ENCODE measurements at regions not wholly inside any gene's neighbourhood (a gene's known extent, or its start where the extent isn't known, plus 50 kb on each side); places are given as distances from the start of the nearest gene placed in this dataset.
"Not testable (repeated sequence)": the region's sequence is repeated elsewhere in the genome, so short reads cannot be mapped to it uniquely, and the experiment has no call there.

DNA sequence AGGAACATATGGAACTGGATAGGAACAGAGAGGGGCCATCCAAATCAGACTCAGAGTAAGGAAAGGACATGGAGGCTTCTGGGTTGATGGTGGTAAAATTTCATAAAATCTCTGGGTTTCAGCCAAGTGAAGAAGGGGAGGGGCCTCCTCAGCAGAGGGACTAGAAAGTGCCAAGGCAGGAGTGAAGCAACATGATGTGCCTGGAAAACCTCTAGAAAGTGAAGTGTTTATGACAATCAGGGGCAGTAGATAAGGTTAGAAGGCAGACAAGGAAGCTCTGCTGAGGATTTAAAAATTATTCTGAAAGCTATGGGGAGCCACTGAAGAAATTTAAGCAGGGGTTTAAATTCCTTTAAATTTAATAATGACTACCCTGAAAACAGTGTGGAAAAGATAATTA is 126.0 kb upstream of the TENT5A start:
- TF ChIP-seq, protein P1, sequence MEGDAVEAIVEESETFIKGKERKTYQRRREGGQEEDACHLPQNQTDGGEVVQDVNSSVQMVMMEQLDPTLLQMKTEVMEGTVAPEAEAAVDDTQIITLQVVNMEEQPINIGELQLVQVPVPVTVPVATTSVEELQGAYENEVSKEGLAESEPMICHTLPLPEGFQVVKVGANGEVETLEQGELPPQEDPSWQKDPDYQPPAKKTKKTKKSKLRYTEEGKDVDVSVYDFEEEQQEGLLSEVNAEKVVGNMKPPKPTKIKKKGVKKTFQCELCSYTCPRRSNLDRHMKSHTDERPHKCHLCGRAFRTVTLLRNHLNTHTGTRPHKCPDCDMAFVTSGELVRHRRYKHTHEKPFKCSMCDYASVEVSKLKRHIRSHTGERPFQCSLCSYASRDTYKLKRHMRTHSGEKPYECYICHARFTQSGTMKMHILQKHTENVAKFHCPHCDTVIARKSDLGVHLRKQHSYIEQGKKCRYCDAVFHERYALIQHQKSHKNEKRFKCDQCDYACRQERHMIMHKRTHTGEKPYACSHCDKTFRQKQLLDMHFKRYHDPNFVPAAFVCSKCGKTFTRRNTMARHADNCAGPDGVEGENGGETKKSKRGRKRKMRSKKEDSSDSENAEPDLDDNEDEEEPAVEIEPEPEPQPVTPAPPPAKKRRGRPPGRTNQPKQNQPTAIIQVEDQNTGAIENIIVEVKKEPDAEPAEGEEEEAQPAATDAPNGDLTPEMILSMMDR (conservative IDR thresholded peaks at IDR 0.05; ENCODE audit: low read depth, low read length) = no peak
- H3K4me3 ChIP-seq (ENCODE audit: low read depth, low read length) = no peak overlapping the region
- no peak for DNase-seq (ENCODE audit: low read depth)

DNA sequence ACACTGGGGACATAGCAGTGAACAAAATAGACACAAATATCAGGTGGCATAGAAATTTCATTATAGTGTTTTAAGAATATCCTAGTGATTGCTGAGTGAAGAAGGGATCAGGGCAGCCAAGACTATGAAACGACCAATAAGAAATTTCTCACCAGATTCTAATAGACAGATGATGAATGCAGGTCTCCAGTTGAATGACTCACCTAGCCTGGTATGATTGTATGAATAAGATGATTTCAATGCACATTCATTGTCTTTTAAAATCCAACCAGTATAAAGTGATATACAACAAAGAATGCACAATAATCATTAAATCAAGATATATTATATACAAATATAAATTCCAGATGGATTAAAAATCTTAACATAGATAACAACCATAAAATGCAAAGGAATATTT is 124.5 kb upstream of the TENT5A start:
- TF ChIP-seq, protein P1 (conservative IDR thresholded peaks at IDR 0.05; ENCODE audit: low read depth, low read length) = no peak

DNA sequence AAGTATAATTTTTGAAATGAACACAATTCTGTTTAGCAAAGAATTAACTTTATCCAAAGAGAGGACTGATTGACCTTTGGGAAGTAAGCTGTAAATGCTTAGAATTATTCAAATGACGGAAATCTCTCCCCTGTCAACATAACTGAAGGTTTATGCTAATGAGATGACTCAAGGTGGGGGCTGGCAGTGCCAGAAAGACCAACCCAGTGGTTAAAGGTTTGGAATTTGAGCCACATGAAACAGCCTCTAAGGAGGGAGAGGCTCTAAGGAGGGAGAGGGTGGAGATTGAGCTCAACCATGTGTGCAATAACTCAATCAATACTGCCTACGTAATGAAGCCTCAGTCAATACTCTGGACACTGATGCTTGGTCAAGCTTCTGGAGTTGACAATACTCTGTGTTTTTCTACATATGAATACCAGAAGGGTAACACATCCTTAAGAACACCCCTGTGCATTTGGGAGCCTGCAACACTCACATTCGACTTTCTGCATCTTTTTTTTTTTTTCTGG is 123.4 kb upstream of the TENT5A start:
- TF ChIP-seq, protein P1 (conservative IDR thresholded peaks at IDR 0.05; ENCODE audit: low read depth, low read length) = no peak
- no peak for DNase-seq (ENCODE audit: low read depth)
- no peak overlapping the region for H3K4me3 ChIP-seq (ENCODE audit: low read depth, low read length)

More for the DNA sequence above, 124.5 kb upstream of the TENT5A start:
- H3K4me3 ChIP-seq (ENCODE audit: low read depth, low read length) = no peak overlapping the region
- DNase-seq (ENCODE audit: low read depth) = no peak

DNA sequence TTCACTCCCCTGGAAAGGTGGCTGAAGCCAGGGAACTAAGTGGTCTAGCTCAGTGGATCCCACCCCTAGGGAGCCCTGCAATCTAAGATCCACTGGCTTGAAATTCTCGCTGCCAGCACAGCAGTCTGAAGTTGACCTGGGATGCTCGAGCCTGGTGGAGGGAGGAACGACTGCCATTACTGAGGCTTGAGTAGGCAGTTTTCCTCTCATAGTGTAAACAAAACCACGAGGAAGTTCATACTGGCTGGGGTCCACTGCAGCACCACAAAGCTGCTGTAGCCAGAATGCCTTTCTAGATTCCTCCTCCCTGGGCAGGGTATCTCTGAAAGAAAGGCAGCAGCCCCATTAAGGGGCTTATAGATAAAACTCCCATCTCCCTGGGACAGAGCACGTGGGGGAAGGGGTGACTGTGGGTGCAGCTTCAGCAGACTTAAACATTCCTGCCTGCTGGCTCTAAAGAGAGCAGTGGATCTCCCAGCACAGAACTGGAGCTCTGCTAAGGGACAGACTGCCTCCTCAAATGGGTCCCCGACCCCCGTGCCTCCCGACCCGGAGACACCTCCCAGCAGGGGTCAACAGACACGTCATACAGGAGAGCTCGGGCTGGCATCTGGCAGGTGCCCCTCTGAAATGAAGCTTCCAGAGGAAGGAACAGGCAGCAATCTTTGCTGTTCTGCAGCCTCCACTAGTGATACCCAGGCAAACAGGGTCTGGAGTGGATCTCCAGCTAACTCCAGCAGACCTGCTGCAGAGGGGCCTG is 117.4 kb upstream of the TENT5A start:
- DNase-seq (ENCODE audit: low read depth) = peak; percentile 43
- H3K4me3 ChIP-seq (ENCODE audit: low read depth, low read length) = not testable (repeated sequence)

DNA sequence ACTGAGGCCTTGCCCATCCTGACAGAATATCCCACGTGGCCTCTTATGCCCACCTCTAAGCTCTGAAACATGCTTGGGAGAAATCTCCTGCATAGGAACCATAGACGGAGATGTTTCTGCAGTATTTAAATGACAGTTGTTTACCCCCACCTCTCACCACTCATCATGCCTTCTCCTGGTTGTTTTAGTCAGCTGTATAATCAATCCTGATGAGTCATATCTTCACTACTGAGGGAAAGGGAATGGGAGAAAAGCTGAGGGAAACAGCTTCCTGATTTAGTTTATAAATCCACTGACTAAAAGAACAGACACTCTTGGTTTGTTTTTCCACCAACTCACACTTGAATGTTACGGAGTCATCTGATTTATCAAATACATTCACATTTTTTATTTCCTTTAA is 113.2 kb upstream of the TENT5A start:
- DNase-seq (ENCODE audit: low read depth) = peak; percentile 52
- TF ChIP-seq, protein P1 (conservative IDR thresholded peaks at IDR 0.05; ENCODE audit: low read depth, low read length) = no peak
- H3K4me3 ChIP-seq (ENCODE audit: low read depth, low read length) = no peak overlapping the region

DNA sequence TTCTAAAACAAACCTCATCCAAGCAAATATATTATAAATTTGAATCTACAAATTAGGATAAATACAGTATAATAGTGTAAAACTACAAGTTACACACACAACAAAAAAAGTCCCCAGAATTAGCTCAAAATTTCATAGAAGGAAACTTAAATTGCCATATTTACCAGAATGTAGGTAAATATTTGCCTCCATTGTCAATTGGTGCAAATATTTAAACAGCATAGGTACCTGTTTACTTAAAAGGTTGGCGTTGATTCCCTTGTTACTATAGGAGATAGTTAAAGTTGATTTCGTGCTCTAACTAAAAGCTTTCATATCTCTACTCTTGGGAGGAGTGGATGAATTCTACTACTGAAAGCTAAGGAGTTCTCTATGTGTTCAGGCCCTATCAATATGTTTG is 111.6 kb upstream of the TENT5A start:
- H3K4me3 ChIP-seq (ENCODE audit: low read depth, low read length) = no peak overlapping the region
- no peak for DNase-seq (ENCODE audit: low read depth)
- TF ChIP-seq, protein P1 (conservative IDR thresholded peaks at IDR 0.05; ENCODE audit: low read depth, low read length) = no peak

DNA sequence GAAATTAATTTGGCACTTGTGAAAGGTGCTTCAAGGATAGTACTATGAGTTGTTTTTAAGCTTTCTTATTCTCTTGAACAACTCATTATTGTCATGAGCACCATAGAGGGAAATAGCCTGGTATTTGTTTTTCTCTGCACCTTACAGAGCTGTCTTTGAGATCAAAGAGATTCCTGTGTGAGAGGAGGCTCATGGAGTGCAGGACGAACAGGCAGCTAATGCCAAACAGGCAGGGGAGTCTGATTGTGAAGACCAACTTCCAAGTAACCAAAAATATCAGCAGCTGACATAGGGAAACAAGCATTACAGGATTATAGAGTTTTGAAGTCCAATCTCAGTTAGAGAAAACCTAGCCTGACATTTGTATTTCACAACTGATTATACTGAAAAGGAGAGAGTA is 110.6 kb upstream of the TENT5A start:
- no peak for DNase-seq (ENCODE audit: low read depth)
- no peak overlapping the region for H3K4me3 ChIP-seq (ENCODE audit: low read depth, low read length)
- TF ChIP-seq, protein P1 (conservative IDR thresholded peaks at IDR 0.05; ENCODE audit: low read depth, low read length) = no peak
